GM23338 (cell line): ENCODE measurements at regions not wholly inside any gene's neighbourhood (a gene's known extent, or its start where the extent isn't known, plus 50 kb on each side); places are given as distances from the start of the nearest gene placed in this dataset.

Experiments
- ATAC-seq: fragments of 200-7000 bp; cut with Tn5 transposase; 3 replicates; pipeline ENCODE4 v1.9.1; 2020
- DNase-seq: peaks from one replicate; pipeline ENCODE4 v3.0.0-alpha.2; 2015; ENCODE audit warnings: low spot score
- H2AFZ ChIP-seq: fragments of 200-600 bp; sonication (generic); 2 replicates; pipeline ENCODE4 v1.8.0; 2016; ENCODE audit warnings: antibody characterized with exemption, mild to moderate bottlenecking, moderate library complexity
- H3F3A ChIP-seq: fragments of 200-600 bp; sonication (generic); replicated peaks from 2 replicates; pipeline ENCODE4 v1.8.0; 2017; ENCODE audit warnings: antibody characterized with exemption, mixed run types, low read depth
- H3K27ac ChIP-seq: fragments of 200-600 bp; sonication (generic); 2 replicates; pipeline ENCODE4 v1.6.1; 2016; ENCODE audit warnings: low read depth
- H3K27me3 ChIP-seq: fragments of 200-600 bp; sonication (generic); 2 replicates; pipeline ENCODE4 v1.8.0; 2016; ENCODE audit warnings: mild to moderate bottlenecking, mixed run types, moderate library complexity; ENCODE audit not compliant: insufficient read depth
- H3K36me3 ChIP-seq: fragments of 200-600 bp; sonication (generic); 2 replicates; pipeline ENCODE4 v1.8.0; 2016; ENCODE audit warnings: mild to moderate bottlenecking; ENCODE audit not compliant: insufficient read depth
- H3K4me1 ChIP-seq: fragments of 200-600 bp; sonication (generic); 2 replicates; pipeline ENCODE4 v1.8.0; 2016; ENCODE audit warnings: mild to moderate bottlenecking, moderate library complexity; ENCODE audit not compliant: insufficient read depth
- H3K4me2 ChIP-seq: fragments of 200-600 bp; sonication (generic); 2 replicates; pipeline ENCODE4 v1.7.1; 2017; ENCODE audit warnings: mixed run types
- H3K4me3 ChIP-seq: fragments of 200-600 bp; sonication (generic); 2 replicates; pipeline ENCODE4 v1.6.1; 2016; ENCODE audit warnings: mixed run types
- H3K79me2 ChIP-seq: fragments of 200-600 bp; sonication (generic); replicated peaks from 2 replicates; pipeline ENCODE4 v1.8.0; 2017; ENCODE audit warnings: mild to moderate bottlenecking; ENCODE audit not compliant: insufficient read depth
- H3K9me2 ChIP-seq: fragments of 200-600 bp; sonication (generic); 2 replicates; pipeline ENCODE4 v1.8.0; 2017; ENCODE audit not compliant: insufficient read depth
- H4K20me1 ChIP-seq: fragments of 200-600 bp; sonication (generic); replicated peaks from 2 replicates; pipeline ENCODE4 v1.8.0; 2017; ENCODE audit warnings: mild to moderate bottlenecking; ENCODE audit not compliant: insufficient read depth
- H3K27ac Mint-ChIP-seq: 2 replicates; pipeline ENCODE4 v1.8.0; 2020; ENCODE audit warnings: inconsistent platforms, mild to moderate bottlenecking, moderate library complexity, mixed read lengths
- H3K27me3 Mint-ChIP-seq: 3 replicates; pipeline ENCODE4 v1.8.0; 2022; ENCODE audit warnings: low read depth, mild to moderate bottlenecking, moderate library complexity, mixed read lengths, inconsistent platforms; ENCODE audit not compliant: insufficient read depth, poor library complexity
- H3K36me3 Mint-ChIP-seq: 3 replicates; pipeline ENCODE4 v1.8.0; 2021; ENCODE audit warnings: low read depth, mild to moderate bottlenecking, inconsistent platforms, moderate library complexity, mixed read lengths
- H3K4me1 Mint-ChIP-seq: 3 replicates; pipeline ENCODE4 v1.8.0; 2020; ENCODE audit warnings: mild to moderate bottlenecking, inconsistent platforms, mixed read lengths
- H3K4me3 Mint-ChIP-seq: 3 replicates; pipeline ENCODE4 v1.8.0; 2021; ENCODE audit warnings: moderate library complexity, mild to moderate bottlenecking, inconsistent platforms, mixed read lengths
- H3K9me3 Mint-ChIP-seq: 3 replicates; pipeline ENCODE4 v1.8.0; 2020; ENCODE audit warnings: moderate library complexity, mild to moderate bottlenecking, inconsistent platforms, mixed read lengths
- CREB1 ChIP-seq: fragments of 250-450 bp; sonication (Bioruptor Pico); IDR thresholded peaks from 2 replicates; pipeline ENCODE4 v1.5.0; 2020; ENCODE audit warnings: low read depth, mild to moderate bottlenecking, moderate library complexity
- CTCF ChIP-seq, 2 experiments: fragments of 200-600 bp in 1 of 2; sonication (generic) in 1 of 2; conservative IDR thresholded peaks; 2 replicates each; pipeline versions ENCODE4 v1.5.1 to v1.6.1; 2016 to 2017; ENCODE audit warnings: antibody characterized with exemption in 2 of 2, low read depth in 2 of 2, mild to moderate bottlenecking in 2 of 2, moderate library complexity in 1 of 2
- EZH2 ChIP-seq: fragments of 200-600 bp; sonication (generic); IDR thresholded peaks from one replicate; pipeline ENCODE4 v1.8.0; 2017; ENCODE audit warnings: antibody characterized with exemption, mild to moderate bottlenecking, low read depth; ENCODE audit not compliant: unreplicated experiment
- EZH2phosphoT487 ChIP-seq: fragments of 200-600 bp; sonication (generic); IDR thresholded peaks from one replicate; pipeline ENCODE4 v1.8.1; 2018; ENCODE audit warnings: antibody characterized with exemption; ENCODE audit not compliant: unreplicated experiment
- JUNB ChIP-seq: IDR thresholded peaks from one replicate; pipeline ENCODE4 v1.6.1; 2016; ENCODE audit warnings: antibody characterized with exemption; ENCODE audit not compliant: unreplicated experiment
- NANOG ChIP-seq: IDR thresholded peaks from 2 replicates; pipeline ENCODE4 v1.6.1; 2016; ENCODE audit warnings: antibody characterized with exemption, borderline replicate concordance
- POLR2AphosphoS5 ChIP-seq: IDR thresholded peaks from 2 replicates; pipeline ENCODE4 v1.6.1; 2016; ENCODE audit warnings: antibody characterized with exemption, low read depth
- STAT1 ChIP-seq: IDR thresholded peaks from one replicate; pipeline ENCODE4 v1.6.1; 2016; ENCODE audit warnings: antibody characterized with exemption; ENCODE audit not compliant: unreplicated experiment
- ZNF114 ChIP-seq: fragments of 250-450 bp; sonication (Bioruptor Pico); IDR thresholded peaks from 2 replicates; pipeline ENCODE4 v1.5.0; 2020; ENCODE audit warnings: mild to moderate bottlenecking, moderate library complexity
- ZNF331 ChIP-seq: fragments of 250-450 bp; sonication (Bioruptor Pico); IDR thresholded peaks from 2 replicates; pipeline ENCODE4 v1.5.0; 2020; ENCODE audit warnings: low read depth, mild to moderate bottlenecking, moderate library complexity
- TF ChIP-seq, protein P1 (sequence below): IDR thresholded peaks from one replicate; pipeline ENCODE4 v1.6.1; 2018; ENCODE audit warnings: antibody characterized with exemption; ENCODE audit not compliant: unreplicated experiment
- TF ChIP-seq, protein P2 (sequence below): IDR thresholded peaks from 2 replicates; pipeline ENCODE4 v1.6.1; 2016; ENCODE audit warnings: antibody characterized with exemption

DNA sequence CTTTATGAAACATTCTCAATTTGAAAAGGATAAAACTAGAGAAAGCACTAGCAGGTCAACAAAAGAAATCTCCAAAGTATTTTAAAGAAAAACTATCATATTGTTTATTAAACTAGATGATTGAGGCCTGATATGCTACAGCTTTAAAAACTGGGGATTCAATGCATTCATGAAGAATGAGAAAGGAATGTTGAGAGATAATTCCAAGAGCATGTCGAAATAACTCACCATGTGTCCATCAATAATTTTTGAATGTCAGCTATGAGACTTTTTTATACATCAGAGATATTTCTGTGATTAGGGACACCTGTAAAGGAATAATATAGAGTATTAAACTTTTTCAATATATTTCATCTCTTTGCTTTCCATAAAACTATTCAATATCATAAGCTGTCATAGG lies 376.9 kb upstream of the REG3G start:
- no peaks in the 10 kb centered on the region for H3K27me3 ChIP-seq
- peaks cover 2% of the 10 kb centered on the region for H3K27me3 Mint-ChIP-seq
- H3K9me2 ChIP-seq, result peaks cover 4% of the 10 kb centered on the region; the same call in 1 of the 2 replicates
- H3K4me1 ChIP-seq, result no peaks in the 10 kb centered on the region
- no peaks in the 10 kb centered on the region for H3K9me3 Mint-ChIP-seq
- H3K36me3 ChIP-seq, result no peaks in the 10 kb centered on the region
- no peak overlapping the region for H3K4me2 ChIP-seq
- DNase-seq (no peak), ATAC-seq (no peak)
- no peaks in the 10 kb centered on the region for H3K36me3 Mint-ChIP-seq
- no peak overlapping the region for H2AFZ ChIP-seq
- H4K20me1 ChIP-seq, result no peaks in the 10 kb centered on the region
- H3K27ac ChIP-seq, result no peak overlapping the region
- no peaks in the 10 kb centered on the region for H3K4me1 Mint-ChIP-seq
- H3K79me2 ChIP-seq, result no peaks in the 10 kb centered on the region
- H3F3A ChIP-seq, result no peaks in the 10 kb centered on the region
- no peak for TF ChIP-seq STAT1
- no peak overlapping the region for H3K4me3 Mint-ChIP-seq
- H3K4me3 ChIP-seq, result no peak overlapping the region
- no peak overlapping the region for H3K27ac Mint-ChIP-seq

- H3K27ac ChIP-seq, result no peak overlapping the region
- DNase-seq (no peak), ATAC-seq (no peak)
- no peak overlapping the region for H2AFZ ChIP-seq
- Mint-ChIP-seq H3K4me1 (no peaks in the 10 kb centered on the region; the same call in 2 of the 3 replicates), H3K4me3 (no peak overlapping the region), H3K36me3 (peaks cover 4% of the 10 kb centered on the region; the same call in 2 of the 3 replicates), H3K27me3 (peaks cover 4% of the 10 kb centered on the region), H3K27ac (no peak overlapping the region), H3K9me3 (peaks cover 25% of the 10 kb centered on the region)
- peaks cover 21% of the 10 kb centered on the region; the same call in 1 of the 2 replicates for H3K9me2 ChIP-seq
- no peaks in the 10 kb centered on the region for H3K27me3 ChIP-seq
- H3K4me2 ChIP-seq, result no peak overlapping the region
- H3K4me3 ChIP-seq, result no peak overlapping the region
- H3F3A ChIP-seq, result no peaks in the 10 kb centered on the region
- no peaks in the 10 kb centered on the region for H3K36me3 ChIP-seq
- no peaks in the 10 kb centered on the region for H3K79me2 ChIP-seq
- no peaks in the 10 kb centered on the region for H4K20me1 ChIP-seq
- H3K4me1 ChIP-seq, result no peaks in the 10 kb centered on the region
- TF ChIP-seq JUNB, result no peak
- no peak for TF ChIP-seq ZNF331 (CRISPR knock-in tag)
- TF ChIP-seq STAT1, result no peak
- no peak for TF ChIP-seq POLR2AphosphoS5
- no peak for TF ChIP-seq CREB1 (CRISPR knock-in tag)
- TF ChIP-seq EZH2phosphoT487, result no peak
- TF ChIP-seq EZH2, result no peak
- TF ChIP-seq, protein P1, sequence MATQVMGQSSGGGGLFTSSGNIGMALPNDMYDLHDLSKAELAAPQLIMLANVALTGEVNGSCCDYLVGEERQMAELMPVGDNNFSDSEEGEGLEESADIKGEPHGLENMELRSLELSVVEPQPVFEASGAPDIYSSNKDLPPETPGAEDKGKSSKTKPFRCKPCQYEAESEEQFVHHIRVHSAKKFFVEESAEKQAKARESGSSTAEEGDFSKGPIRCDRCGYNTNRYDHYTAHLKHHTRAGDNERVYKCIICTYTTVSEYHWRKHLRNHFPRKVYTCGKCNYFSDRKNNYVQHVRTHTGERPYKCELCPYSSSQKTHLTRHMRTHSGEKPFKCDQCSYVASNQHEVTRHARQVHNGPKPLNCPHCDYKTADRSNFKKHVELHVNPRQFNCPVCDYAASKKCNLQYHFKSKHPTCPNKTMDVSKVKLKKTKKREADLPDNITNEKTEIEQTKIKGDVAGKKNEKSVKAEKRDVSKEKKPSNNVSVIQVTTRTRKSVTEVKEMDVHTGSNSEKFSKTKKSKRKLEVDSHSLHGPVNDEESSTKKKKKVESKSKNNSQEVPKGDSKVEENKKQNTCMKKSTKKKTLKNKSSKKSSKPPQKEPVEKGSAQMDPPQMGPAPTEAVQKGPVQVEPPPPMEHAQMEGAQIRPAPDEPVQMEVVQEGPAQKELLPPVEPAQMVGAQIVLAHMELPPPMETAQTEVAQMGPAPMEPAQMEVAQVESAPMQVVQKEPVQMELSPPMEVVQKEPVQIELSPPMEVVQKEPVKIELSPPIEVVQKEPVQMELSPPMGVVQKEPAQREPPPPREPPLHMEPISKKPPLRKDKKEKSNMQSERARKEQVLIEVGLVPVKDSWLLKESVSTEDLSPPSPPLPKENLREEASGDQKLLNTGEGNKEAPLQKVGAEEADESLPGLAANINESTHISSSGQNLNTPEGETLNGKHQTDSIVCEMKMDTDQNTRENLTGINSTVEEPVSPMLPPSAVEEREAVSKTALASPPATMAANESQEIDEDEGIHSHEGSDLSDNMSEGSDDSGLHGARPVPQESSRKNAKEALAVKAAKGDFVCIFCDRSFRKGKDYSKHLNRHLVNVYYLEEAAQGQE, result no peak
- TF ChIP-seq NANOG, result no peak
- no peak for TF ChIP-seq CTCF (conservative IDR thresholded peaks at IDR 0.05; ENCODE audit: low read depth in 2 of 2)
- TF ChIP-seq ZNF114 (CRISPR knock-in tag), result no peak
- TF ChIP-seq, protein P2, sequence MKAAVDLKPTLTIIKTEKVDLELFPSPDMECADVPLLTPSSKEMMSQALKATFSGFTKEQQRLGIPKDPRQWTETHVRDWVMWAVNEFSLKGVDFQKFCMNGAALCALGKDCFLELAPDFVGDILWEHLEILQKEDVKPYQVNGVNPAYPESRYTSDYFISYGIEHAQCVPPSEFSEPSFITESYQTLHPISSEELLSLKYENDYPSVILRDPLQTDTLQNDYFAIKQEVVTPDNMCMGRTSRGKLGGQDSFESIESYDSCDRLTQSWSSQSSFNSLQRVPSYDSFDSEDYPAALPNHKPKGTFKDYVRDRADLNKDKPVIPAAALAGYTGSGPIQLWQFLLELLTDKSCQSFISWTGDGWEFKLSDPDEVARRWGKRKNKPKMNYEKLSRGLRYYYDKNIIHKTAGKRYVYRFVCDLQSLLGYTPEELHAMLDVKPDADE, result no peak
Measured at GRCh38 chr2:78654941-78655340, 370.6 kb upstream of the REG3G start.
